ENCODE measurements at regions not wholly inside any gene's neighbourhood (a gene's known extent, or its start where the extent isn't known, plus 50 kb on each side); places are given as distances from the start of the nearest gene placed in this dataset.

- TF ChIP-seq CTCF (IDR thresholded peaks at IDR 0.05; ENCODE audit: insufficient read depth, low read length) (no peak), GABPA (IDR thresholded peaks at IDR 0.05; ENCODE audit: low read depth) (no peak), POLR2AphosphoS5 (IDR thresholded peaks at IDR 0.05; ENCODE audit: low read depth) (no peak), REST (IDR thresholded peaks at IDR 0.05; ENCODE audit: insufficient replicate concordance, low read depth) (no peak), SPI1 (IDR thresholded peaks at IDR 0.05; ENCODE audit: borderline replicate concordance, low read depth) (no peak)
Observed at GRCh38 chr4:97142410-97142809, 1000.9 kb downstream of the STPG2 start.

All from HL-60 (cell line).